Sigmoid colon (tissue), 6 donors: ENCODE measurements at regions not wholly inside any gene's neighbourhood (a gene's known extent, or its start where the extent isn't known, plus 50 kb on each side); places are given as distances from the start of the nearest gene placed in this dataset.

Experiments used
- DNase-seq: peaks from one replicate; pipeline ENCODE4 v3.0.0-alpha.2; 2019
- H3K27ac ChIP-seq, 4 donors: fragments of 200-600 bp; sonication (generic); one replicate each; pipeline ENCODE4 v1.5.1; 2016 to 2019; ENCODE audit warnings: mild to moderate bottlenecking in 1 of 4
- H3K27me3 ChIP-seq, 3 donors: fragments of 200-600 bp; sonication (generic); one replicate each; pipeline ENCODE4 v1.5.1; 2019; ENCODE audit warnings: mild to moderate bottlenecking in 1 of 3
- H3K36me3 ChIP-seq, 4 donors: fragments of 200-600 bp; sonication (generic); one replicate each; pipeline ENCODE4 v1.5.1; 2016 to 2019
- H3K4me1 ChIP-seq, 4 donors: fragments of 200-600 bp; sonication (generic); one replicate each; pipeline ENCODE4 v1.5.1; 2017 to 2019
- H3K4me3 ChIP-seq, 4 donors: fragments of 200-600 bp; sonication (generic); one replicate each; pipeline ENCODE4 v1.5.1; 2017 to 2019; ENCODE audit warnings: mild to moderate bottlenecking in 2 of 4, moderate library complexity in 1 of 4
- H3K9me3 ChIP-seq, 4 donors: fragments of 200-600 bp in 3 of 4; sonication (generic) in 3 of 4; one replicate each; pipeline versions ENCODE4 v1.5.1 to v1.6.1; 2013 to 2019
- EP300 ChIP-seq, 4 donors: sonication (generic); formaldehyde crosslinking; IDR thresholded peaks; one replicate each; pipeline ENCODE4 v1.6.1; 2017; ENCODE audit warnings: antibody characterized with exemption in 4 of 4
- POLR2A ChIP-seq, 2 donors: fragments of 450-650 bp; IDR thresholded peaks; one replicate each; pipeline ENCODE4 v1.6.1; 2016; ENCODE audit warnings: antibody characterized with exemption in 2 of 2, mild to moderate bottlenecking in 2 of 2, moderate library complexity in 2 of 2
- POLR2AphosphoS5 ChIP-seq, 4 donors: sonication (generic); formaldehyde crosslinking; IDR thresholded peaks; one replicate each; pipeline ENCODE4 v1.6.1; 2017; ENCODE audit warnings: antibody characterized with exemption in 4 of 4
- WGBS, 2 donors: extraction: QIAGEN DNeasy Blood & Tissue Kit; methylation state at CpG; one replicate each; pipeline ENCODE4 v1.1.7; 2013; 5-methylcytosine and 5-hydroxymethylcytosine counted together
- intact Hi-C: fragments of 100-400 bp; cut with DNase I; formaldehyde crosslinking; loops from one replicate; pipeline ENCODE4 v1.15.1; 2023
- TF ChIP-seq, protein P1 (sequence below), 4 experiments: fragments of 450-650 bp in 3 of 4; fragments of 200-600 bp in 1 of 4; IDR thresholded peaks; one replicate each; pipeline ENCODE4 v1.5.1; 2016 to 2019; ENCODE audit warnings: antibody characterized with exemption in 4 of 4, mild to moderate bottlenecking in 3 of 4, moderate library complexity in 2 of 4
- donor health status: healthy with polysubstance abuse.
- donor health status: healthy.

DNA sequence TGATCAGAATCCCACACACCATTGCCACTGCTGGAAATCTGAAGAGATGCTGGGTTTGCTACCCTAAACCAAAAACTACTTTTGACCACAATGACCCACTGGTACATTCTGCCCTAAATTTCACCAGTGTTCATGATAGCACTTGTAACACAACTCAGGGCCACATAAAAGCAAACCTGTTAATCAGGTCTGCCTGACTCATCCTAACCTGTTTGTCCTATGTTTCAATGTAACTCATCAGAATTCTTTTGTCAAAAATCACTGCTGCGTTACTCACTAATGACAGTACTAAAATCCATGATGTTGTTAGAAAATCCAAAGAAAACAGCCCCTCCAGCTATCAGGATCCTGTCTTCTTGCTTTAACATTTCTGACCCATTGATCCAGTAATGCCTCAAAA lies 55.6 kb upstream of the XCR1 start:
- Histone ChIP-seq H3K27me3 (no peaks in the 10 kb centered on the region), H3K4me3 (no peak overlapping the region), H3K9me3 (no peaks in the 10 kb centered on the region), H3K4me1 (peaks cover 0 to 5% (median 0%) of the 10 kb centered on the region in 4 donors), H3K36me3 (no peaks in the 10 kb centered on the region), H3K27ac (no peak overlapping the region)
- no peak for DNase-seq
- intact Hi-C loops: loop anchor here (10.0 kb wide), 2 partner anchors 292 to 362 kb away; partner anchors contain the start of gene CCR5
- TF ChIP-seq POLR2A (IDR thresholded peaks at IDR 0.05): no peak
- TF ChIP-seq EP300 (IDR thresholded peaks at IDR 0.05): no peak
- TF ChIP-seq, protein P1, sequence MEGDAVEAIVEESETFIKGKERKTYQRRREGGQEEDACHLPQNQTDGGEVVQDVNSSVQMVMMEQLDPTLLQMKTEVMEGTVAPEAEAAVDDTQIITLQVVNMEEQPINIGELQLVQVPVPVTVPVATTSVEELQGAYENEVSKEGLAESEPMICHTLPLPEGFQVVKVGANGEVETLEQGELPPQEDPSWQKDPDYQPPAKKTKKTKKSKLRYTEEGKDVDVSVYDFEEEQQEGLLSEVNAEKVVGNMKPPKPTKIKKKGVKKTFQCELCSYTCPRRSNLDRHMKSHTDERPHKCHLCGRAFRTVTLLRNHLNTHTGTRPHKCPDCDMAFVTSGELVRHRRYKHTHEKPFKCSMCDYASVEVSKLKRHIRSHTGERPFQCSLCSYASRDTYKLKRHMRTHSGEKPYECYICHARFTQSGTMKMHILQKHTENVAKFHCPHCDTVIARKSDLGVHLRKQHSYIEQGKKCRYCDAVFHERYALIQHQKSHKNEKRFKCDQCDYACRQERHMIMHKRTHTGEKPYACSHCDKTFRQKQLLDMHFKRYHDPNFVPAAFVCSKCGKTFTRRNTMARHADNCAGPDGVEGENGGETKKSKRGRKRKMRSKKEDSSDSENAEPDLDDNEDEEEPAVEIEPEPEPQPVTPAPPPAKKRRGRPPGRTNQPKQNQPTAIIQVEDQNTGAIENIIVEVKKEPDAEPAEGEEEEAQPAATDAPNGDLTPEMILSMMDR (IDR thresholded peaks at IDR 0.05): no peak
- TF ChIP-seq POLR2AphosphoS5 (IDR thresholded peaks at IDR 0.05): no peak
- WGBS, 2 donors: 91 to 96% methylated on average over 1 of the region's 1 CpG

DNA sequence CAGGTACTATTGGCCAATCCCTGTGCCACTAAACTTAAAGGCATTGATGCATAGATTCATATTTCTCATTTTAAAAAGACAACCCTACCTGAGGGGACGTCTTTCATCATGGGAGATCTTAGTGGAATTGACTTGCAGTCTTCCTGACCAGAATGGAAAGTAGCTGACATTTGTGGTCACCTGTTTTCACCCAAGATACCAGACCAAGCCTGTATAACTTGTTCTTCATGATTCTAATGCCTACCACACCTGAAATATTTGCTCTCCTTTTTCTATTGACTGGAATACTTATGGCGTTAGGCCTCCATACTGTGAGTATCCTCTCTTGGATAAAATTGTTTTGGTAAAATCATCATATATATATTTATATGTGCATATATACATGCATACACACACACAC lies 54.7 kb upstream of the XCR1 start:
- intact Hi-C loops: loop anchor here (10.0 kb wide), 2 partner anchors 293 to 363 kb away; partner anchors contain the start of gene CCR5
- TF ChIP-seq, protein P1 (IDR thresholded peaks at IDR 0.05): no peak
- TF ChIP-seq POLR2AphosphoS5 (IDR thresholded peaks at IDR 0.05) (no peak), POLR2A (IDR thresholded peaks at IDR 0.05) (no peak), EP300 (IDR thresholded peaks at IDR 0.05) (no peak)
- Histone ChIP-seq H3K4me3 (no peak overlapping the region), H3K4me1 (peaks cover 0 to 5% (median 0%) of the 10 kb centered on the region in 4 donors), H3K9me3 (no peaks in the 10 kb centered on the region), H3K27me3 (no peaks in the 10 kb centered on the region), H3K27ac (no peak overlapping the region), H3K36me3 (no peaks in the 10 kb centered on the region)
- no peak for DNase-seq
- WGBS, 2 donors: 82 to 89% methylated on average over 2 of the region's 2 CpGs

DNA sequence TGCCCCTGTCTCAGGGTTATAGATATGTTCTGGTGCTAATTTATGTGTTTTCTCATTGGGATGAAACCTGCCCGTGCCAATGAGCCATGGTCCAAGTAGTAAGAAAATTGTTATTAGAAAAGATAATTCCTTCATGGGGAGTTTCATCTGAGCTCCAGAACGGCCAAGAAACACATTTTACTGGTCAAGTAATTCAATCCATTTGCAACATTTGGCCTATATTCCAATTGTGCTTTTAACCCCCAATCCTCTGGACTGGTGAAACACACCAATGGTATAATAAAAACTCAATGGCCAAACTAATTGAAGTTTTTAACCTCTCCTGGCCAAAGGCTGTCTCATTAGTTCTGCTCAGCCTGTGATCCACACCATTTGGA lies 53.7 kb upstream of the XCR1 start:
- intact Hi-C loops: loop anchor here (10.0 kb wide), 2 partner anchors 294 to 364 kb away; partner anchors contain the start of gene CCR5
- WGBS, 2 donors: 63 to 69% methylated on average over 2 of the region's 2 CpGs
- Histone ChIP-seq H3K4me1 (peaks cover 0 to 5% (median 0%) of the 10 kb centered on the region in 4 donors), H3K9me3 (no peaks in the 10 kb centered on the region), H3K27me3 (no peaks in the 10 kb centered on the region), H3K27ac (peak overlapping the region in 2 of 4 donors; percentile 1 to 17), H3K4me3 (no peak overlapping the region), H3K36me3 (no peaks in the 10 kb centered on the region)
- DNase-seq: no peak
- TF ChIP-seq, protein P1 (IDR thresholded peaks at IDR 0.05): no peak
- TF ChIP-seq POLR2A (IDR thresholded peaks at IDR 0.05): no peak

DNA sequence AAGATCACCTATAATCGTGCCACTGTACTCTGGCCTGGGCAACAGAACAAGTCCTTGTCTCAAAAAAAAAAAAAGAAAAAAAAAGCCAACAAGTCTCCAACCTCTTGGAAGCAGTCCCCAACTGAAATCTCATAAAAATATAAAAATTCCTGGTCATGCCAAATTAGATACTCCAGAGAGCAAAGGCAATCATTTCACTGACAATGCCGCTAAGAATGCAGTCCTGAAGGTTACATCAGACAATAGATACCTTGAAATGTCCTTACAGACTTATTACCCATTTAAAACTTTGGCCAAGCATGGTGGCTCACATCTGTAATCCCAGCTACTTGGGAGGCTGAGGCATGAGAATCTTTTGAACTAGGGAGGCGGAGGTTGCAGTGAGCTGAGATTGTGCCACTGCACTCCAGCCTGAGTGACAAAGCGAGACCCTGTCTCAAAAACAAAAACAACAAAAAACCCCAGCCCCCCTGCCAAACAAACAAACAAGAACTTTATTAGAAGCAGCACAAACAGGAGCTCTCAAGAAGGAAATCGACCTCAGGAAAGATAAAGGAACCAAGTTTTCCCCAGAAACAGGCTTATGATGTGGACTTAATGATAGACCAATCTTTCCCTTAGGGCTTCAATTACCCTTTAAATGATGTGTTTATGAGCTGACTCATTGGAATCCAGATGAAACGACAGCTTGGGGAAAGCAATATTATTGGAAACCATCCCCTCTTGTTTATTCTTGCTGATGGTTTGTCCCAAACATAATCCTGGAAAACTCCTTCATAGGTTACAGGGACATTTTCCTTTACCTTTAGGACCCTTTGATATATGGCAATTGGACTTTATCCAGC lies 53.1 kb upstream of the XCR1 start:
- Histone ChIP-seq H3K4me1 (peaks cover 0 to 5% (median 0%) of the 10 kb centered on the region in 4 donors), H3K36me3 (no peaks in the 10 kb centered on the region), H3K4me3 (no peak overlapping the region), H3K27ac (peak overlapping the region in 2 of 4 donors; percentile 1 to 17), H3K9me3 (no peaks in the 10 kb centered on the region), H3K27me3 (no peaks in the 10 kb centered on the region)
- 65 to 79% methylated on average over 6 of the region's 6 CpGs for WGBS, 2 donors
- intact Hi-C loops: loop anchor here (10.0 kb wide), 2 partner anchors 294 to 364 kb away; partner anchors contain the start of gene CCR5
- no peak for DNase-seq
- no peak for TF ChIP-seq POLR2AphosphoS5 (IDR thresholded peaks at IDR 0.05)
- TF ChIP-seq, protein P1 (IDR thresholded peaks at IDR 0.05): no peak
- no peak for TF ChIP-seq EP300 (IDR thresholded peaks at IDR 0.05)
- no peak for TF ChIP-seq POLR2A (IDR thresholded peaks at IDR 0.05)
